ENCODE measurements at regions not wholly inside any gene's neighbourhood (a gene's known extent, or its start where the extent isn't known, plus 50 kb on each side); places are given as distances from the start of the nearest gene placed in this dataset.
"Not testable (repeated sequence)": the region's sequence is repeated elsewhere in the genome, so short reads cannot be mapped to it uniquely, and the experiment has no call there.

DNA sequence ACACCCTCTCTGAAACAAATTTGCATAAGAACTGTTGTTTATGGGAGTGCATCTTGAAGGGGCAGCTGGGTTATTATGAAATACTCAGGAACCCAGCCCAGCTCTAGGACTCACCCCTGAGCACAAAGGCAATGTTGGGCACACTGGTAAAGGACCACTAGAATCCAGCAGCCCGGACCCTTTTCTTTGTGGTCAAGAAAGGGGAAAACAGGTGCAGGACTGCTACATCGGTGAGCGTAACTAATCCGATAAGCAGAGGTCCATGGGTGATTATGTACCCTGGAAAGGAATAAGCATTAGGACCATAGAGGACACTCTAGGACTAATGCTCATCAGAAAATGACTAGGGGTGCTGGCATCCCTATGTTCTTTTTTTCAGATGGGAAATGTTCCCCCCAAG is 185.0 kb upstream of the GPC6 start:
- Histone ChIP-seq H3K27ac (peak overlapping the region; percentile 59), H3K4me1 (peaks cover 14% of the 10 kb centered on the region)
- not testable (repeated sequence) for H3K9me3 ChIP-seq (replicated peaks); H3K27me3 ChIP-seq; H3K36me3 ChIP-seq; H3K4me3 ChIP-seq
- DNase-seq: peak; percentile 63 to 81

DNA sequence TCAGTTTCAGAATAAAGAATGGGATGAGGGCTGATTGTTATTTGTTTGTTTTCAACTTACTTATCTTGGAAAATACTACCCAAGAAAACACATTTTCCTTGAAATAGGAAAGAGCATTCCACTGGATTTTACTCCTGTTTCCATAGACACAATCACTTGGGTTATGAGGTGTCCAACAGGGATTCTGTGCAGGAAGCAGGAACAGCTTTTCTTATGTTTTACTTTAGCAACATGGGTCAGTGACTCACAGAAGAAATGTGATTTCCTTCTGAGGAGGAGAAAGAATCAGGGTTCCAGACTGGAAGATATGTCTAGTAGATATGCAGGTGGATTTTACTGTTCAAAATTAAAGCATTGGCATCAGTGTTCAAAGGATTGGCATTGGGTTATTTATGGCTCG is 180.8 kb upstream of the GPC6 start:
- Histone ChIP-seq H3K9me3 (replicated peaks) (peaks cover 5% of the 10 kb centered on the region; the same call in 1 of the 2 replicates), H3K36me3 (no peaks in the 10 kb centered on the region), H3K27ac (no peak overlapping the region), H3K4me3 (no peak overlapping the region), H3K27me3 (no peaks in the 10 kb centered on the region), H3K4me1 (peaks cover 14% of the 10 kb centered on the region)
- DNase-seq: no peak

DNA sequence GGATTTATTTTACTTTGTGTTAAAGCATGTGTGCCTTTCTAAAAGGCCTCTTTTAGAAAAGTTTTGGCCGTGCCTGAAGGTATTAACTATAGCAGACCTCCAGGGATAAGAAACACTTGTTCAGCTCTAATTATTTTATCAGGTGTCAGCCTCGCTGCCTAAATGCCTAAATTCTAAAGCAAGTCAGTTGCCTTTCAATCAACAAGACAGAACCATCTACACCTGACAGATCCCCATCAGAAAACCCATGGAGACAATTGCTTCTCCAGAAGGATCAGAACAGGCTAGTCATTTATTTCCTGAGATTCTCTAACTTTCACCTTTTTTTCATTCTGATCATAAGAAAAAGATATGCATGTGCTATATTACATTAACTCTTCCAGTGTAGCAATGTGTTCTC is 171.4 kb upstream of the GPC6 start:
- Histone ChIP-seq H3K27me3 (no peaks in the 10 kb centered on the region), H3K9me3 (replicated peaks) (no peaks in the 10 kb centered on the region), H3K36me3 (no peaks in the 10 kb centered on the region), H3K4me1 (no peaks in the 10 kb centered on the region), H3K4me3 (no peak overlapping the region), H3K27ac (no peak overlapping the region)
- DNase-seq: no peak

DNA sequence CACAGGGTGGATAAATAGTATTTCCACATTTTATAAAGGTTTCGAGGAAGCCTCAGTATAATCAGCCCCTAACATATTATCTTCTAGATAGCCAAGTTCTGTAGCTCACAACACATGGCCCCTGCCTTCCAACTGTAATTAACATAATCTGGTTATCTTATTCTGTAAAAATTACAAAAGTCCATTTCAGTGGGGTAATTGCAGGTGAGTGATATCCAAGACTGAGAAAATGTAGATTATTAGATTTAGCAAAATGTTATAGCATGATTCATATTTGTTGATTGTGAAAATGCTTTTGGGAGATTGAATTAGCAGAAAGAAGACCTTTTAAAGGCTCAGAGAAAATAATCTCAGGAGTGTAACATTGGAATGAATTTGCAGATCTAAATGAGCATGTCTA is 168.3 kb upstream of the GPC6 start:
- DNase-seq: no peak
- Histone ChIP-seq H3K36me3 (no peaks in the 10 kb centered on the region), H3K27me3 (no peaks in the 10 kb centered on the region), H3K27ac (no peak overlapping the region), H3K4me3 (no peak overlapping the region), H3K4me1 (no peaks in the 10 kb centered on the region), H3K9me3 (replicated peaks) (no peaks in the 10 kb centered on the region)

DNA sequence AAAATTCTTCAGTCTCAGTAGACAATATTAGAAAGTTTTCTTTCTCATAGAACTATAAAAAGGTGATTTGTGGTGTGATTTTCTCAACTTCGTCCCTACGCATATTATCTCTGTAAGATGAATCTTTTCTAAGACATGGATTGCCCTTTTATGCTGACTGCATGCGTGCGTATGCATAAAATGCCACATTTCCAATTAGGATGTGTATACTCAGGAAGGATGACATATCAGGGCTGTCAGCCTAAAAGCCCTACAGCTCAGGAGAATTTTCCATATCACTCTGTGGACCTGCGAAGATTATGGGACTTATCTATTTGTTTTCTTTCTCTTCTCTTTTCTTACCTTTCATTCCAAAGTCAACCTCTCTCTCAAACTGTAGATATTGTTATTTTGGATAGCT is 166.5 kb upstream of the GPC6 start:
- no peaks in the 10 kb centered on the region for H3K9me3 ChIP-seq (replicated peaks)
- no peaks in the 10 kb centered on the region for H3K27me3 ChIP-seq
- H3K27ac ChIP-seq: no peak overlapping the region
- H3K4me3 ChIP-seq: no peak overlapping the region
- no peaks in the 10 kb centered on the region for H3K4me1 ChIP-seq
- DNase-seq: no peak
- no peaks in the 10 kb centered on the region for H3K36me3 ChIP-seq

DNA sequence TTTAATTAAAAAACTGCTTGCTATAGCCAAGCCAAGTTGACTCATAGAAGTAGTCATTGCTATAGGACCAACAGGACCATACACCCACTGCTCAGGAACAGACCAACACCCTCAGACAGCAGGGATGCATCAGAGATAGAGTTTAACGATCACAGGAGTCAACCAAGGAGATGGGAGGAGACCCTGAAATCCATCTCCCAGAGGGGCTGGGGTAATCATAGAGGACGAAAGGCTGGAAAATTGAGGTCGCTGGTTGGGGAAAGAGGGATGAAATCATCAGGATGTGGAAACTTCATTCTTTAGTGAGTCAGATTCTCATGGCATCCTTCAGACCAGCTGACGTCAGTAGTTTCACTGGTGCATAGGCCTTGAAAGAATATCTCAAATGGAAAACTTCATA is 160.4 kb upstream of the GPC6 start:
- H3K4me1 ChIP-seq: no peaks in the 10 kb centered on the region
- no peaks in the 10 kb centered on the region for H3K27me3 ChIP-seq
- no peak for DNase-seq
- H3K27ac ChIP-seq: no peak overlapping the region
- H3K4me3 ChIP-seq: no peak overlapping the region
- no peaks in the 10 kb centered on the region for H3K36me3 ChIP-seq
- H3K9me3 ChIP-seq (replicated peaks): no peaks in the 10 kb centered on the region; the same call in 1 of the 2 replicates

DNA sequence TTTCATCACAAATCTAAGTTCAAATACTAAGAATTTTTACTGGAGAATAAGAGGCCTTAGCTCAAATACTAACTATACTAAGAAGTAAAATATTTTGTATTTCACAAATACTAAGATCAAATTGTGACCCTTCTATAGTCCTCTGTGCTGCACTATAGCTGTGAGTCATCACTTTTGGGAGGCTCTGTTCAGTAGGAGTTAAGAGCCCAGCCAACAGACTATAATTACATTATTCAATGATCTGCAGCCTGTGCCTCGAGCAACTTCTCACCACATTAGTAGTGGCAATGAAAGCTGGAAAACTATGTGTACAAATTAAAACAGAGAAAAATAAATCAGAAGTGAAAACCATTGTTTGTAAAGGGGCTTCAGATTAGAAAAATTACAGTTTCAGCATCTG is 147.3 kb upstream of the GPC6 start:
- Histone ChIP-seq H3K27me3 (no peaks in the 10 kb centered on the region), H3K4me3 (no peak overlapping the region), H3K27ac (peak overlapping the region; percentile 50), H3K9me3 (replicated peaks) (no peaks in the 10 kb centered on the region), H3K36me3 (no peaks in the 10 kb centered on the region), H3K4me1 (peaks cover 41% of the 10 kb centered on the region)
- peak in 1 of 2 experiments; percentile 47 for DNase-seq

DNA sequence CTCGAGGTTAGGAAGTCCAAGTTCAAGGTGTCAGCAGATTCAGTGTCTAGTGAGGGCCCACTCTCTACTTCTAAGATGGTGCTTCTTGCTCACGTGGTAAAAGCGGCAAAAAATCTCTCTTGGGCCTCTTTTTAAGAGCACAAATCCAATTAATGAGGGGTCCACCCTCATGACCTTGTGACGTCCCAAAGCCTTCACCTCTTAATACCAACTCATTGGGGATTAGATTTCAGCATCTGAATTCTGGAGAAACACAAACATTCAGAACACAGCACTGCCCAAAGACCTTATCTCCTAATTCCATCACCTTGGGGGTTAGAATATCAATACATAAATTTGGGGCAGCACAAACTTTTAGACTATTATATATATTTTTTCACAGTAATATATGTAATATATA is 146.4 kb upstream of the GPC6 start:
- H3K4me3 ChIP-seq: no peak overlapping the region
- no peaks in the 10 kb centered on the region for H3K27me3 ChIP-seq
- no peaks in the 10 kb centered on the region for H3K9me3 ChIP-seq (replicated peaks)
- peak overlapping the region; percentile 50 for H3K27ac ChIP-seq
- DNase-seq: peak; percentile 33 to 68
- H3K4me1 ChIP-seq: peaks cover 41% of the 10 kb centered on the region
- no peaks in the 10 kb centered on the region for H3K36me3 ChIP-seq

DNA sequence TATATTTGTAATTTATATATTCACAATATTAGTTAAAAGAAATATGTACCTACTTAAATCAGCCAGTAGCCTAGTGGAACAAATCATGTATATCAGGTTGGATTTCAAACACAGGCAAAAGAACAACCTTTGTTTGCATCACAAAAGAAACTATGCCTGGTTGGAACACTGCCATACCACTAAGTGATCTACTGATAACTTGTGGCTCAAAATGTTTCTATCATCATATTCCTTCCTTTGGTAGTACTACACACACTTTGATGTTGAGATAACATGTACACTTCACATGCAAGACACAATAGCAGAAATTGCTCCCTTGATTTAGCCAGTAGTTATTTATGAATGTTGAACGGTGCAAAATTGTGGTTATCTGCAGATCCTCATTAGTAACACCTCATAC is 146.0 kb upstream of the GPC6 start:
- Histone ChIP-seq H3K27me3 (no peaks in the 10 kb centered on the region), H3K9me3 (replicated peaks) (no peaks in the 10 kb centered on the region), H3K36me3 (no peaks in the 10 kb centered on the region), H3K4me3 (no peak overlapping the region), H3K27ac (peak overlapping the region; percentile 3; the same call in 1 of the 2 replicates), H3K4me1 (peaks cover 37% of the 10 kb centered on the region)
- DNase-seq: peak; percentile 73 to 88

DNA sequence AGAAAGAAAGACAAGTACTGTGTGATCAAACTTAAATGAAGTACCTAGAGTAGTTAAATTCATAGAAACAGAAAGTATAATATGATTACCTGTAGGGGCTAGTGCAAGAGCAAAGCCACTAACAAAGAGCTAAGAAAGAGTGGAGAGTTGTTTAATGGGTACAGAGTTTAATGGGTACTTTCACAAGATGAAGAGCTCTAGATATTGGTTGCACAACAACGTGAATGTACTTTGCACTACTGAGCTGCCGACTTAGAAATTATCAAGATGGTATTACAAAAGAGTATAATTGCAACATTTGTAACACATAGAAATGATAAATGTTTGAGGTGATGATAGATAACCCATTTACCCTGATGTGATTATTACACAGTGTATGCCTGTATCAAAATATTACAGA is 140.3 kb upstream of the GPC6 start:
- no peak overlapping the region for H3K4me3 ChIP-seq
- no peaks in the 10 kb centered on the region for H3K36me3 ChIP-seq
- H3K27ac ChIP-seq: no peak overlapping the region
- no peaks in the 10 kb centered on the region for H3K27me3 ChIP-seq
- no peaks in the 10 kb centered on the region; the same call in 1 of the 2 replicates for H3K4me1 ChIP-seq
- H3K9me3 ChIP-seq (replicated peaks): no peaks in the 10 kb centered on the region
- no peak for DNase-seq

DNA sequence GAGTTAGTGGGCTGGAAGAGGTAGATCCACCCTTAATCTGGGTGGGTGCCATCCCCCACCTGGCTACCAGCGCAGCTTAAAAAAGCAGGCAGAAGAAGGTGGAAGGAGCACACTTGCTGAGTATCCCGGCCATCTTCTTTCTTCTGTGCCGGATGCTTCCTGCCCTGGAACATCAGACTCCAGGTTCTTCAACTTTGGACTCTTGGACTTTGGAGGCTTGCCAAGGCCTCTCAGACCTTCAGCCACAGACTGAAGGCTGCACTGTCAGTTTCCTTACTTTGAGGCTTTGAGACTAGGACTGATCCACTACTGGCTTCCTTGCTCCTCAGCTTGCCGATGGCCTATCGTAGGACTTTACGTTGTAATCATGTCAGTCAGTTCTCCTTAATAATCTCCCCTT is 127.6 kb upstream of the GPC6 start:
- DNase-seq: no peak
- Histone ChIP-seq H3K36me3 (no peaks in the 10 kb centered on the region), H3K27ac (no peak overlapping the region), H3K4me3 (no peak overlapping the region), H3K9me3 (replicated peaks) (no peaks in the 10 kb centered on the region), H3K27me3 (no peaks in the 10 kb centered on the region), H3K4me1 (no peaks in the 10 kb centered on the region)

DNA sequence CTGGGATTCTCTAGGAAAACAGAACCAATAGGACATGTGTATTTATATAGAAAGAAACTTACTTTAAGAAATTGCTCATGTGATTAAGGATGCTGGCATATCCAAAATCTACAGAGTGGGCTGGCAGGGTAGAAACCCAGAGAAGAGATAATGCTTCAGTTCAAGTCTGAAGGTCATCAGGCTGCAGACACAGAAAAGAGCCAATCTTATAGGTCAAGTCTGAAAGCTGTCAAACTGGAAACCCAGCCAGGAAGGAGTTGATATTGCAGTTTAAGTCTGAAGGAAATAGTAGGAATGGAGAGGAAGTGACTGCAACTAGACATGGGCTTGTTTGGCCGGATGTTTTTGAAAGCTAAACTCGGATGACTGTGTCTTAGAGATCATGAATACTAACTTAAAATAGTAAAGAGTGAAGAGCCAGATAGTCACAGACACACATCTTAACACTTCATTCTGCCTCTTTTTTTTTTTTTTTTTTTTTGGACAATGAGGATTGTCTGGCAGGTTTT is 125.3 kb upstream of the GPC6 start:
- Histone ChIP-seq H3K4me1 (no peaks in the 10 kb centered on the region), H3K27ac (no peak overlapping the region), H3K4me3 (no peak overlapping the region), H3K36me3 (no peaks in the 10 kb centered on the region), H3K27me3 (no peaks in the 10 kb centered on the region), H3K9me3 (replicated peaks) (no peaks in the 10 kb centered on the region)
- DNase-seq: no peak

DNA sequence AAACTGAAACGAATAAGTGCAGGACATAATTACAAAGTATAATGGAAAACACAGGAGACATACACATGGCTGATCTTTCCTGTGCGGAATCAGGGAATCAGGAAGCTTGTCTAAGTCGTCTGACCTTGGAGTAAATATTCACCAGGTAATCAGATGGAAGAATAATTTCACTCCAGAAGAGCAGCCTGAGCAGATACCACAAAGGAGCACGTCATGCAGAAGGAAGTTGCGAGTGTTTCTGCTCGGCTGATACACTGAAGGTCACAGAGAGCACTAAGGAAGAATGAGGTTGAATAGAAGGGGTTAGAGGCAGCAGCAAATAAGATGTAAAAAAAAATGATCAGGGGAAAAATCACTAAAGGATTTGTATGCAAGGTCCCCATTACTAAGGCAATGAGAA is 122.3 kb upstream of the GPC6 start:
- Histone ChIP-seq H3K36me3 (no peaks in the 10 kb centered on the region), H3K4me3 (no peak overlapping the region), H3K27ac (no peak overlapping the region), H3K27me3 (no peaks in the 10 kb centered on the region), H3K9me3 (replicated peaks) (no peaks in the 10 kb centered on the region), H3K4me1 (no peaks in the 10 kb centered on the region)
- no peak for DNase-seq

DNA sequence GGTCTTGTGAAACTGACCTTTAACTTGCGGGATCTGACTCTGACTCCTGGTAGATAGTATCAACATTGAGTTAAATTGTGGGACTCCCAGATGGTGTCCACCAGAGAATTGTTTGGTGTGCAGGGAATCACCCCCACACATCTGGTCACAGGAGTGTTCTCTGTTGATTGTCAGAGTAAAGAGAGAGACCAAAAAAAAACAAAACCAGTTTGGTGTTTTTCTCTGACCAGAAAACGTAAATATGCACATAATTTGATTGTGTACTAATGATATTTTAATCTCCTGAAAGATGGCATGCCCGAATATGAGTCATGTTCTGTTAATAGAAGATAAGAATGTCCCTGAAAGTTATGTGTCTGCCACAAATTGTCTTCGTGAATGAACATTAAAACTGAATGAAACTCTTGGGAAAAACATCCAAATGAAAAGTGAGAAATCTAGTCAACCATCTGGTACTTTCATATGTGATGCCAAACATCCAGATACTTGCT is 118.5 kb upstream of the GPC6 start:
- H3K27ac ChIP-seq: no peak overlapping the region
- no peaks in the 10 kb centered on the region for H3K4me1 ChIP-seq
- no peaks in the 10 kb centered on the region for H3K9me3 ChIP-seq (replicated peaks)
- H3K36me3 ChIP-seq: no peaks in the 10 kb centered on the region
- DNase-seq: no peak
- H3K4me3 ChIP-seq: no peak overlapping the region
- no peaks in the 10 kb centered on the region for H3K27me3 ChIP-seq

DNA sequence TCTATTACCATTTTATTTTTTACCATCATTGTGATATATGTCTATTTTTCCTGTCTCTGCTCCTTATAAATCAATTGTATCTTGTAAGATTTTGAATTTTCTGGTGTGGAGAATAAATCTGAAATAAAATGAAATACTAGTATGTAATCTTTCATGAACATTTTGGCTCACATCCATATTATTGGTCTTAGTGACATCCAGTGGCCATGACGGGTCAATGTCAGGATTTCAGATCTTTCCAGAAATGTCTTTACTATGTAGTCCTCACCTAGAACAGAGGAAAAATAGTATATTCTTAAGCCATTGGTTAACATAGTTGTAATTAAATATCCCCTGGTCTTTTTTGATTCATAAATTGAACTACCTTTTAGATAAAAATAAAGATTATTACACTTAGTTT is 109.8 kb upstream of the GPC6 start:
- H3K4me3 ChIP-seq: no peak overlapping the region
- no peaks in the 10 kb centered on the region for H3K27me3 ChIP-seq
- no peaks in the 10 kb centered on the region for H3K9me3 ChIP-seq (replicated peaks)
- no peaks in the 10 kb centered on the region for H3K36me3 ChIP-seq
- no peak overlapping the region for H3K27ac ChIP-seq
- peaks cover 8% of the 10 kb centered on the region for H3K4me1 ChIP-seq
- DNase-seq: peak in 1 of 2 experiments; percentile 13

DNA sequence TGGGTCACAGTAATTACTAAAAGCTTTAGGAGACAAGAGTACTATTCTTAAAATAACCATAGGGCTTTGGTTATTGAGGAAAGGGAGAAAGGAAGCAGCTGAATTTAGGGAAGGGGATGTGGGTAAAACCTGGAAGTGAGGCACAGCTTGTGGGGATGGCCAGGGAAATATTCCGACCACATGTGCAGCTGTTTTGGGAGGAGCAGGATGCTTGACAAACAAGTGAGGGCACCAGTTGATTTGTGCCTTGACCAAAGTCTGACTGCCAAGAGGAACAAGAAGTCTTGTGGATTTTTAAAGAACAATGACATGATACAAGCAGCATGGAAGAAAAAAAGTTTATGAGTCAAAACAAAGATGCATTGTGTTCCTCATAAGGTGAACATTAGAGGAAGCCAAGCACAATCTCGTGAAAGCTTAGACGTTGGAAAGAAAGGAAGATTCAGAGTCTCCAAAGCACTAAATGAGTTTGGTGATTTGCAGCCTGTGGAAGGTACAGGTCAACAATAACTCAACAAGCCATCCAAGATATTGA is 108.5 kb upstream of the GPC6 start:
- peak overlapping the region; percentile 11 for H3K27ac ChIP-seq
- no peak overlapping the region for H3K4me3 ChIP-seq
- no peaks in the 10 kb centered on the region for H3K9me3 ChIP-seq (replicated peaks)
- peaks cover 8% of the 10 kb centered on the region for H3K4me1 ChIP-seq
- no peaks in the 10 kb centered on the region for H3K27me3 ChIP-seq
- DNase-seq: peak; percentile 68 to 86
- no peaks in the 10 kb centered on the region for H3K36me3 ChIP-seq
